HG02870 (cell line): ENCODE measurements at regions not wholly inside any gene's neighbourhood (a gene's known extent, or its start where the extent isn't known, plus 50 kb on each side); places are given as distances from the start of the nearest gene placed in this dataset.

ENCODE experiments used
- ATAC-seq: cut with Tn5 transposase; IDR thresholded peaks from one replicate; pipeline ENCODE4 v1.9.1; 2021; ENCODE audit warnings: mild to moderate bottlenecking, moderate library complexity; ENCODE audit not compliant: unreplicated experiment

- no peak for ATAC-seq
Measured at GRCh38 chr9:26744191-26744965, 148.2 kb downstream of the CAAP1 start.

- ATAC-seq, result no peak
Measured at GRCh38 chr9:26742828-26743476, 149.7 kb downstream of the CAAP1 start.

- no peak for ATAC-seq
Measured at GRCh38 chr9:26735160-26735559, 157.4 kb downstream of the CAAP1 start.

- ATAC-seq, result no peak
Measured at GRCh38 chr9:26729187-26729586, 163.4 kb downstream of the CAAP1 start.

- ATAC-seq, result peak; percentile 70
Measured at GRCh38 chr9:26727471-26727870, 165.1 kb downstream of the CAAP1 start.

GRCh38 chr9:26725573-26725972, 167.0 kb downstream of the CAAP1 start:
- ATAC-seq, result no peak

- peak; percentile 67 for ATAC-seq
Measured at GRCh38 chr9:26723486-26723885, 169.1 kb downstream of the CAAP1 start.

- ATAC-seq, result no peak
Measured at GRCh38 chr9:26722755-26723154, 169.8 kb downstream of the CAAP1 start.

- no peak for ATAC-seq
Measured at GRCh38 chr9:26710008-26710407, 182.6 kb downstream of the CAAP1 start.

- ATAC-seq, result no peak
Measured at GRCh38 chr9:26706223-26706622, 186.4 kb downstream of the CAAP1 start.

GRCh38 chr9:26695298-26695622, 197.3 kb downstream of the CAAP1 start:
- no peak for ATAC-seq

- ATAC-seq, result no peak
Measured at GRCh38 chr9:26694381-26695297, 198.0 kb downstream of the CAAP1 start.

GRCh38 chr9:26689041-26689440, 203.6 kb downstream of the CAAP1 start:
- no peak for ATAC-seq

GRCh38 chr9:26687421-26687820, 205.2 kb downstream of the CAAP1 start:
- no peak for ATAC-seq

GRCh38 chr9:26685818-26686217, 206.8 kb downstream of the CAAP1 start:
- ATAC-seq, result no peak

- ATAC-seq, result no peak
Measured at GRCh38 chr9:26684029-26684428, 208.6 kb downstream of the CAAP1 start.

- no peak for ATAC-seq
Measured at GRCh38 chr9:26682796-26683496, 209.7 kb downstream of the CAAP1 start.

- no peak for ATAC-seq
Measured at GRCh38 chr9:26682041-26682440, 210.6 kb downstream of the CAAP1 start.

- no peak for ATAC-seq
Measured at GRCh38 chr9:26677965-26678706, 214.5 kb downstream of the CAAP1 start.

- no peak for ATAC-seq
Measured at GRCh38 chr9:26675035-26675434, 217.6 kb downstream of the CAAP1 start.
